IMR-90 (cell line): ENCODE measurements at regions not wholly inside any gene's neighbourhood (a gene's known extent, or its start where the extent isn't known, plus 50 kb on each side); places are given as distances from the start of the nearest gene placed in this dataset.

Source experiments
- ATAC-seq: fragments of 200-7000 bp; cut with Tn5 transposase; 2 replicates; pipeline ENCODE4 v1.9.1; 2020; ENCODE audit warnings: low read depth, mild to moderate bottlenecking, moderate library complexity
- BruUV-seq: library from RNA; stranded (reverse); fragments of 400-500 nt; replicated peaks from 2 replicates; lab custom pipeline; 2021; lab: Mats Ljungman, UMichigan
- CTCF ChIA-PET: fragments of 300-600 bp; formaldehyde crosslinking; extraction: SDS; loops from one replicate; lab custom pipeline; 2021; ENCODE audit warnings: antibody characterized with exemption; lab: Yijun Ruan, JAX
- POLR2A ChIA-PET: fragments of 300-600 bp; sonication (Branson Sonifier 250); formaldehyde crosslinking; loops from one replicate; lab custom pipeline; 2022; ENCODE audit warnings: antibody characterized with exemption; ENCODE audit not compliant: unreplicated experiment; lab: Charles Lee
- DNase-seq: peaks from one replicate; pipeline ENCODE4 v3.0.0; 2013
- H2AFZ ChIP-seq: replicated peaks from 2 replicates; pipeline ENCODE3; 2013; ENCODE audit warnings: low read length, mild to moderate bottlenecking; ENCODE audit not compliant: poor library complexity
- H2AK5ac ChIP-seq: 2 replicates; pipeline ENCODE4 v1.6.1; 2013; ENCODE audit warnings: low read depth, low read length, inconsistent platforms
- H2AK9ac ChIP-seq: replicated peaks from 2 replicates; pipeline ENCODE3; 2013; ENCODE audit warnings: mild to moderate bottlenecking, low read depth, low read length, moderate library complexity; ENCODE audit not compliant: poor library complexity
- H2BK120ac ChIP-seq: 2 replicates; pipeline ENCODE4 v1.6.1; 2013; ENCODE audit warnings: low read depth, low read length, inconsistent platforms
- H2BK15ac ChIP-seq: 3 replicates; pipeline ENCODE4 v1.6.1; 2013; ENCODE audit warnings: low read depth, low read length, inconsistent platforms
- H2BK20ac ChIP-seq: 2 replicates; pipeline ENCODE4 v1.6.1; 2013; ENCODE audit warnings: low read depth, mild to moderate bottlenecking, inconsistent platforms, low read length, moderate library complexity
- H2BK5ac ChIP-seq: 2 replicates; pipeline ENCODE4 v1.6.1; 2013; ENCODE audit warnings: mild to moderate bottlenecking, low read depth, low read length, inconsistent platforms; ENCODE audit not compliant: poor library complexity, severe bottlenecking
- H3K14ac ChIP-seq: replicated peaks from 2 replicates; pipeline ENCODE4 v1.6.1; 2013; ENCODE audit warnings: low read depth, low read length, inconsistent platforms
- H3K18ac ChIP-seq: 2 replicates; pipeline ENCODE4 v1.6.1; 2013; ENCODE audit warnings: low read depth, low read length, control low read depth
- H3K23ac ChIP-seq: 2 replicates; pipeline ENCODE4 v1.6.1; 2013; ENCODE audit warnings: low read depth, low read length, inconsistent platforms
- H3K27ac ChIP-seq: 2 replicates; pipeline ENCODE4 v1.5.1; 2013; ENCODE audit warnings: mild to moderate bottlenecking, control low read depth, low read length; ENCODE audit not compliant: insufficient read depth
- H3K27me3 ChIP-seq: 2 replicates; pipeline ENCODE4 v1.6.1; 2013; ENCODE audit warnings: low read length; ENCODE audit not compliant: control insufficient read depth, insufficient read depth
- H3K36me3 ChIP-seq: 2 replicates; pipeline ENCODE4 v1.6.1; 2013; ENCODE audit warnings: low read length, mixed read lengths; ENCODE audit not compliant: control insufficient read depth, insufficient read depth
- H3K4ac ChIP-seq: 2 replicates; pipeline ENCODE4 v1.6.1; 2013; ENCODE audit warnings: low read depth, low read length, inconsistent platforms
- H3K4me1 ChIP-seq: 2 replicates; pipeline ENCODE4 v1.6.1; 2013; ENCODE audit warnings: low read length, mixed read lengths; ENCODE audit not compliant: control insufficient read depth, insufficient read depth
- H3K4me2 ChIP-seq: 2 replicates; pipeline ENCODE4 v1.6.1; 2013; ENCODE audit warnings: low read depth, mild to moderate bottlenecking, control low read depth, low read length, moderate library complexity
- H3K4me3 ChIP-seq: 2 replicates; pipeline ENCODE4 v1.5.1; 2013; ENCODE audit warnings: low read depth, mild to moderate bottlenecking, control low read depth, low read length, moderate library complexity; ENCODE audit not compliant: insufficient read depth
- H3K56ac ChIP-seq: 2 replicates; pipeline ENCODE4 v1.6.1; 2013; ENCODE audit warnings: low read length, inconsistent platforms; ENCODE audit not compliant: insufficient read depth; ENCODE audit errors: extremely low read depth
- H3K79me1 ChIP-seq, 2 experiments: 2 replicates each; pipeline ENCODE4 v1.6.1; 2013; ENCODE audit warnings: low read length in 2 of 2, inconsistent platforms in 1 of 2, low read depth in 1 of 2
- H3K9ac ChIP-seq: 2 replicates; pipeline ENCODE4 v1.6.1; 2013; ENCODE audit warnings: low read depth, low read length, control low read depth
- H3K9me1 ChIP-seq: 2 replicates; pipeline ENCODE4 v1.6.1; 2013; ENCODE audit warnings: low read length, inconsistent platforms; ENCODE audit not compliant: insufficient read depth
- H3K9me3 ChIP-seq: 2 replicates; pipeline ENCODE4 v1.6.1; 2013; ENCODE audit warnings: low read length; ENCODE audit not compliant: control insufficient read depth, insufficient read depth
- H4K20me1 ChIP-seq: 2 replicates; pipeline ENCODE4 v1.6.1; 2013; ENCODE audit warnings: low read length, inconsistent platforms; ENCODE audit not compliant: insufficient read depth
- H4K5ac ChIP-seq: 2 replicates; pipeline ENCODE4 v1.6.1; 2013; ENCODE audit warnings: mild to moderate bottlenecking, low read depth, low read length, control low read depth
- H4K8ac ChIP-seq, 2 experiments: 2 replicates each; pipeline ENCODE4 v1.6.1; 2013; ENCODE audit warnings: low read depth in 2 of 2, low read length in 2 of 2, control low read depth in 1 of 2, inconsistent platforms in 1 of 2
- H4K91ac ChIP-seq: 2 replicates; pipeline ENCODE4 v1.6.1; 2013; ENCODE audit warnings: low read depth, low read length, inconsistent platforms; ENCODE audit not compliant: insufficient read depth
- CHD1 ChIP-seq: IDR thresholded peaks from 2 replicates; pipeline ENCODE4 v1.6.1; 2012; ENCODE audit warnings: low read depth, low read length, improper control_type of control experiment
- ELK1 ChIP-seq: fragments of 150-350 bp; IDR thresholded peaks from 2 replicates; pipeline ENCODE4 v1.6.1; 2016; ENCODE audit warnings: low read depth, mild to moderate bottlenecking, low read length, moderate library complexity, borderline replicate concordance
- FOS ChIP-seq: fragments of 150-350 bp; IDR thresholded peaks from 2 replicates; pipeline ENCODE4 v1.6.1; 2016; ENCODE audit warnings: low read depth, low read length
- MAFK ChIP-seq: IDR thresholded peaks from 2 replicates; pipeline ENCODE4 v1.6.1; 2012; ENCODE audit warnings: low read depth, low read length, improper control_type of control experiment
- MXI1 ChIP-seq: IDR thresholded peaks from 2 replicates; pipeline ENCODE4 v1.6.1; 2012; ENCODE audit warnings: low read depth, mild to moderate bottlenecking, low read length, moderate library complexity, borderline replicate concordance
- NFE2L2 ChIP-seq: fragments of 150-350 bp; IDR thresholded peaks from 2 replicates; pipeline ENCODE4 v1.6.1; 2016; ENCODE audit warnings: low read depth, mild to moderate bottlenecking, low read length
- POLR2A ChIP-seq: IDR thresholded peaks from 2 replicates; pipeline ENCODE4 v1.6.1; 2012; ENCODE audit warnings: mild to moderate bottlenecking, low read depth, low read length
- RAD21 ChIP-seq: IDR thresholded peaks from 2 replicates; pipeline ENCODE4 v1.6.1; 2012; ENCODE audit warnings: low read length, improper control_type of control experiment
- RCOR1 ChIP-seq: IDR thresholded peaks from 2 replicates; pipeline ENCODE4 v1.6.1; 2012; ENCODE audit warnings: mild to moderate bottlenecking, low read length, improper control_type of control experiment; ENCODE audit not compliant: insufficient replicate concordance
- SMC3 ChIP-seq: fragments of 150-350 bp; IDR thresholded peaks from 2 replicates; pipeline ENCODE4 v1.6.1; 2016; ENCODE audit warnings: low read depth, mild to moderate bottlenecking, antibody characterized with exemption, low read length, moderate library complexity
- WGBS, 2 experiments: methylation state at CpG; one replicate each; pipeline versions ENCODE4 v1.1.5 to v1.1.7; 2013; ENCODE audit warnings: missing lambda C conversion rate in 2 of 2; ENCODE audit not compliant: insufficient read length in 1 of 2; ENCODE audit errors: extremely low coverage in 2 of 2; 5-methylcytosine and 5-hydroxymethylcytosine counted together
- dilution Hi-C: fragments of 300-500 bp; cut with HindIII; formaldehyde crosslinking; loops from one replicate; pipeline ENCODE4 v1.14.3; 2018; ENCODE audit warnings: low sequenced_read_pairs; ENCODE audit not compliant: unreplicated experiment
- in situ Hi-C: fragments of 300-500 bp; cut with MboI; formaldehyde crosslinking; loops from 3 replicates; pipeline ENCODE4 v1.14.3; 2019; ENCODE audit warnings: low sequenced_read_pairs, inconsistent platforms, mixed read lengths
- intact Hi-C: fragments of 100-400 bp; cut with micrococcal nuclease; formaldehyde crosslinking; loops from 2 replicates; pipeline ENCODE4 v1.10.0; 2022

GRCh38 chr14:81834308-81834707 is 300.7 kb upstream of the SEL1L start:
- no peak overlapping the region for H3K4me3 ChIP-seq
- no peak overlapping the region for H2AFZ ChIP-seq
- no peak overlapping the region for H4K91ac ChIP-seq
- no peaks in the 10 kb centered on the region for H3K27me3 ChIP-seq
- no peak overlapping the region for H3K18ac ChIP-seq
- no peak overlapping the region for H3K56ac ChIP-seq
- TF ChIP-seq SMC3 = no peak
- no peak for TF ChIP-seq ELK1
- TF ChIP-seq RCOR1 = no peak
- no peak for TF ChIP-seq CHD1
- TF ChIP-seq RAD21 = no peak
- TF ChIP-seq MAFK = no peak
- TF ChIP-seq POLR2A = no peak
- TF ChIP-seq FOS = no peak
- TF ChIP-seq NFE2L2 = no peak
- no peak for TF ChIP-seq MXI1
- no peaks in the 10 kb centered on the region for H3K9me1 ChIP-seq
- H3K4me2 ChIP-seq = no peak overlapping the region
- H2BK5ac ChIP-seq = no peak overlapping the region
- no peak for DNase-seq
- no peak overlapping the region for H2AK5ac ChIP-seq
- no peak overlapping the region for H3K4ac ChIP-seq
- H3K14ac ChIP-seq = no peak overlapping the region
- in situ Hi-C loops (no loop called here), intact Hi-C loops (no loop called here), dilution Hi-C loops (no loop called here)
- no peak for ATAC-seq
- BruUV-seq = no TSS peak
- H2BK15ac ChIP-seq = no peak overlapping the region
- ChIA-PET POLR2A (no interaction called here), CTCF (no interaction called here)
- no peak overlapping the region for H3K27ac ChIP-seq
- no peak overlapping the region for H3K9ac ChIP-seq
- no peak overlapping the region for H3K23ac ChIP-seq
- H3K36me3 ChIP-seq = no peaks in the 10 kb centered on the region
- no peak overlapping the region for H4K8ac ChIP-seq
- H2BK20ac ChIP-seq = no peak overlapping the region
- H4K5ac ChIP-seq = no peak overlapping the region
- H3K79me1 ChIP-seq = no peaks in the 10 kb centered on the region
- peaks cover 24% of the 10 kb centered on the region for H3K9me3 ChIP-seq
- H2BK120ac ChIP-seq = no peak overlapping the region
- H3K4me1 ChIP-seq = no peaks in the 10 kb centered on the region
- WGBS, 2 experiments = no CpG with 5 or more reads among the region's 1 CpG
- H4K20me1 ChIP-seq = no peaks in the 10 kb centered on the region
- no peak overlapping the region for H2AK9ac ChIP-seq
